ENCODE measurements at regions not wholly inside any gene's neighbourhood (a gene's known extent, or its start where the extent isn't known, plus 50 kb on each side); places are given as distances from the start of the nearest gene placed in this dataset.

DNA sequence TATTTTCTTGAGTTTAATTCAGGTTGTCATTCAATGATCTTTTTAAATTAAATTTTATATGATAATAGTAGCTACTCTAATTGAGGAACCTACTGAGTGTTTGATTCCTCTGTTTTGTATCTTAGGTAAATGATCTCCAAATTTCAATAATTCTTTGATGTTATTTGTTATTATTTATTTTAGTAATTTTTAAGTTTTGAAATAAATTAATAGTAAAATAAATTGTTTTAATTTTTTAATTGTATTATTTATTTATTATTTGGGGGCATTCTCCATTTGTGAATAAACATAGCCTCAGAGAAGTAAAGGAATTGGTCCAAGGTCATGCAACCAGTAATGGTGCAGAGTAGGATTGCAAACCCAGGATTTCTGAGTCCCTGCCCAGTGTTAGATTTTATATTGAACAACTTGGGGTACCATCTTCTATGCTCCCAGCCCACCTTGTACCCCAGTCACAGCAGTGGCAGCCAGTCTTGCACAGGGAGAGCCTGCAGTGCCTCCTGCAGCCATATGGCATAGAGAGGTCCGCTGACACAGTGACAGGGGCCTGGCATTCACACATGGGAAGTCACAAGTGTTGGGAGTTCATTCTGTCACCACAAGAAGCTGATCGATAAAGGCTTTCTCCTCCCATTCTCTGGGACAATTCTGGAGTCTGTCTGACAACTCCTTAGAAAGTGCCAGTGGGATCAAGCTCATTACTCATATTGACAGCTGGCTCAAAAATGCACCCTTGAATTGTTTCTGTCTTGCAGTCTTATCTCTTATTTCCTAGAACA, 110.0 kb upstream of the ETAA1 start:
- TF ChIP-seq YY1 (IDR thresholded peaks at IDR 0.05; ENCODE audit: low read depth): no peak
- no peak for TF ChIP-seq FOXM1 (IDR thresholded peaks at IDR 0.05; ENCODE audit: borderline replicate concordance, low read depth)
- TF ChIP-seq ZBTB7A (IDR thresholded peaks at IDR 0.05; ENCODE audit: low read depth): no peak
- TF ChIP-seq CREB1 (IDR thresholded peaks at IDR 0.05; ENCODE audit: low read depth): no peak
- TF ChIP-seq RAD21 (IDR thresholded peaks at IDR 0.05; ENCODE audit: low read depth): no peak
- TF ChIP-seq, protein P1, sequence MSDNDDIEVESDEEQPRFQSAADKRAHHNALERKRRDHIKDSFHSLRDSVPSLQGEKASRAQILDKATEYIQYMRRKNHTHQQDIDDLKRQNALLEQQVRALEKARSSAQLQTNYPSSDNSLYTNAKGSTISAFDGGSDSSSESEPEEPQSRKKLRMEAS (IDR thresholded peaks at IDR 0.05): no peak
- TF ChIP-seq TEAD4 (IDR thresholded peaks at IDR 0.05): no peak
- TF ChIP-seq TAF1 (IDR thresholded peaks at IDR 0.05; ENCODE audit: low read depth): no peak
- TF ChIP-seq, protein P2, sequence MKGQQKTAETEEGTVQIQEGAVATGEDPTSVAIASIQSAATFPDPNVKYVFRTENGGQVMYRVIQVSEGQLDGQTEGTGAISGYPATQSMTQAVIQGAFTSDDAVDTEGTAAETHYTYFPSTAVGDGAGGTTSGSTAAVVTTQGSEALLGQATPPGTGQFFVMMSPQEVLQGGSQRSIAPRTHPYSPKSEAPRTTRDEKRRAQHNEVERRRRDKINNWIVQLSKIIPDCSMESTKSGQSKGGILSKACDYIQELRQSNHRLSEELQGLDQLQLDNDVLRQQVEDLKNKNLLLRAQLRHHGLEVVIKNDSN (IDR thresholded peaks at IDR 0.05): no peak
- TF ChIP-seq CEBPB (IDR thresholded peaks at IDR 0.05): no peak
- no peak for TF ChIP-seq TCF12 (IDR thresholded peaks at IDR 0.05; ENCODE audit: low read depth)
- TF ChIP-seq EP300 (IDR thresholded peaks at IDR 0.05; ENCODE audit: borderline replicate concordance): no peak
- TF ChIP-seq NFIC (IDR thresholded peaks at IDR 0.05): no peak
- TF ChIP-seq EGR1 (IDR thresholded peaks at IDR 0.05): no peak
- TF ChIP-seq, protein P3, sequence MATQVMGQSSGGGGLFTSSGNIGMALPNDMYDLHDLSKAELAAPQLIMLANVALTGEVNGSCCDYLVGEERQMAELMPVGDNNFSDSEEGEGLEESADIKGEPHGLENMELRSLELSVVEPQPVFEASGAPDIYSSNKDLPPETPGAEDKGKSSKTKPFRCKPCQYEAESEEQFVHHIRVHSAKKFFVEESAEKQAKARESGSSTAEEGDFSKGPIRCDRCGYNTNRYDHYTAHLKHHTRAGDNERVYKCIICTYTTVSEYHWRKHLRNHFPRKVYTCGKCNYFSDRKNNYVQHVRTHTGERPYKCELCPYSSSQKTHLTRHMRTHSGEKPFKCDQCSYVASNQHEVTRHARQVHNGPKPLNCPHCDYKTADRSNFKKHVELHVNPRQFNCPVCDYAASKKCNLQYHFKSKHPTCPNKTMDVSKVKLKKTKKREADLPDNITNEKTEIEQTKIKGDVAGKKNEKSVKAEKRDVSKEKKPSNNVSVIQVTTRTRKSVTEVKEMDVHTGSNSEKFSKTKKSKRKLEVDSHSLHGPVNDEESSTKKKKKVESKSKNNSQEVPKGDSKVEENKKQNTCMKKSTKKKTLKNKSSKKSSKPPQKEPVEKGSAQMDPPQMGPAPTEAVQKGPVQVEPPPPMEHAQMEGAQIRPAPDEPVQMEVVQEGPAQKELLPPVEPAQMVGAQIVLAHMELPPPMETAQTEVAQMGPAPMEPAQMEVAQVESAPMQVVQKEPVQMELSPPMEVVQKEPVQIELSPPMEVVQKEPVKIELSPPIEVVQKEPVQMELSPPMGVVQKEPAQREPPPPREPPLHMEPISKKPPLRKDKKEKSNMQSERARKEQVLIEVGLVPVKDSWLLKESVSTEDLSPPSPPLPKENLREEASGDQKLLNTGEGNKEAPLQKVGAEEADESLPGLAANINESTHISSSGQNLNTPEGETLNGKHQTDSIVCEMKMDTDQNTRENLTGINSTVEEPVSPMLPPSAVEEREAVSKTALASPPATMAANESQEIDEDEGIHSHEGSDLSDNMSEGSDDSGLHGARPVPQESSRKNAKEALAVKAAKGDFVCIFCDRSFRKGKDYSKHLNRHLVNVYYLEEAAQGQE (IDR thresholded peaks at IDR 0.05; ENCODE audit: low read depth): no peak

GRCh38 chr2:67289271-67289670, 107.9 kb upstream of the ETAA1 start:
- no peak for TF ChIP-seq ZBTB7A (IDR thresholded peaks at IDR 0.05; ENCODE audit: low read depth)
- TF ChIP-seq RAD21 (IDR thresholded peaks at IDR 0.05; ENCODE audit: low read depth): no peak
- no peak for TF ChIP-seq EGR1 (IDR thresholded peaks at IDR 0.05)
- TF ChIP-seq NFIC (IDR thresholded peaks at IDR 0.05): no peak
- no peak for TF ChIP-seq EP300 (IDR thresholded peaks at IDR 0.05; ENCODE audit: borderline replicate concordance)
- no peak for TF ChIP-seq YY1 (IDR thresholded peaks at IDR 0.05; ENCODE audit: low read depth)
- TF ChIP-seq TAF1 (IDR thresholded peaks at IDR 0.05; ENCODE audit: low read depth): no peak
- no peak for TF ChIP-seq CEBPB (IDR thresholded peaks at IDR 0.05)
- no peak for TF ChIP-seq FOXM1 (IDR thresholded peaks at IDR 0.05; ENCODE audit: borderline replicate concordance, low read depth)
- TF ChIP-seq, protein P3 (IDR thresholded peaks at IDR 0.05; ENCODE audit: low read depth): no peak
- TF ChIP-seq, protein P2 (IDR thresholded peaks at IDR 0.05): no peak
- TF ChIP-seq, protein P1 (IDR thresholded peaks at IDR 0.05): no peak
- TF ChIP-seq TCF12 (IDR thresholded peaks at IDR 0.05; ENCODE audit: low read depth): no peak
- no peak for TF ChIP-seq TEAD4 (IDR thresholded peaks at IDR 0.05)
- no peak for TF ChIP-seq CREB1 (IDR thresholded peaks at IDR 0.05; ENCODE audit: low read depth)

DNA sequence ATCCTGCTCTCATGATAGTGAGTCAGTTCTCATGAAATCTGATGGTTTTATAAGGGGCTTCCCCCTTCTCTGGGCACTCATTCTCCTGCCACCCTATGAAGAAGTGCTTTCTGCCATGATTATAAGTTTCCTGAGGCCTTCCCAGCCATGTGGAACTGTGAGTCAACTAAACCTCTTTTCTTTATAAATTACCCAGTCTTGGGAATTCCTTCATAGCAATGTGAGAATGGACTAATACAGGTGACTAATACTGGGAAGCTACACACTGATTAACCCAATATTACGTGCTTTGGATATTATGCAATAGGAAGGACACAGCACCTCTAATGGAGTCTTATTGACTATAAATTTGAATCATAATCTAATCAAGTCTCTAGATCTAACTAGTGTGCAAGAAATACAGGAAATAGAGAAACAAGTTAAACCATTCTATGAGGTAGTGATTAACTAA, 107.2 kb upstream of the ETAA1 start:
- TF ChIP-seq TCF12 (IDR thresholded peaks at IDR 0.05; ENCODE audit: low read depth) (peak; percentile 35; the same call in 1 of the 2 replicates), FOXM1 (IDR thresholded peaks at IDR 0.05; ENCODE audit: borderline replicate concordance, low read depth) (peak; percentile 57; the same call in 1 of the 2 replicates), YY1 (IDR thresholded peaks at IDR 0.05; ENCODE audit: low read depth) (no peak), CEBPB (IDR thresholded peaks at IDR 0.05) (peak; percentile 80), EP300 (IDR thresholded peaks at IDR 0.05; ENCODE audit: borderline replicate concordance) (peak; percentile 44; the same call in 1 of the 2 replicates), CREB1 (IDR thresholded peaks at IDR 0.05; ENCODE audit: low read depth) (no peak), TAF1 (IDR thresholded peaks at IDR 0.05; ENCODE audit: low read depth) (no peak), TEAD4 (IDR thresholded peaks at IDR 0.05) (peak; percentile 47)
- TF ChIP-seq, protein P1 (IDR thresholded peaks at IDR 0.05): 0 out of 2 replicates have a peak, but pooled peaks have one; percentile 20
- TF ChIP-seq, protein P2 (IDR thresholded peaks at IDR 0.05): no peak

DNA sequence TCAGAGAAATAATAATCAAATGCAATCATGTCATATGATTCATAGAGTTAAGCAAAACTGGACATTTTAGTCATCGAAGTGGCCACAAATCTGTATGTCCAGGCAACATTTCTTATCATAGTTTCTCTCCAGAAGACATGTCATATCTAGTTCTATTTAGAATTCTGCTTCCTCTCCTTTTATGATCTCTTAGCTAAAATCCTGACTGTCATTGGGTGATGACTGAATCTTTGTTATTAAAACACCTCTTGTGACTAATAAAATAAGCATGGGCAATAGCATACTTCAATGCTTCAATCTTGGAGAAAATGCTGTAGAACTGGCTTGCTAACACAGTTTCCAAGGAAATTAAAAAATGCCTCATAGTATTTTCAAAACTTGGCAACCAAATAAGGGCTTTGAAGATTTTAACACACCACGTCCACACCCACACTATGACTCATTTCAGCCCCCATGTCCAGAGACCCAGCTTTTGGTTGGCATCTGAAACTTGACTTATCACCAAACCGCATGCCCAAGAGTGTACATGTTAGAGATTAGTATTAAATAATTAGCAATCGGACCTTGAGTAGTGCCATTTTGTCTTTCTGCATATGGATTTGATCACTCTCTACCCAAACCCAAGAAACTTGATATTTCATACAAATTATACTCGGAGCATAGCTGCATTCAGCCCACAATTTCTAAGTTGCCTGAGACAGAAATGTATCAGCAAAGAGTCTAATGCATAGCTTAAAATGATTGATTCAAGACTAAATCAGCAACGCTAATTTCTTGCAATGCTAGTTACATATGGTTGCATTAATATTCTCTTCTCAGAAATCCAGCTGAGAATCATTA, 106.5 kb upstream of the ETAA1 start:
- TF ChIP-seq, protein P3 (IDR thresholded peaks at IDR 0.05; ENCODE audit: low read depth): no peak
- TF ChIP-seq NFIC (IDR thresholded peaks at IDR 0.05) (peak; percentile 59), EGR1 (IDR thresholded peaks at IDR 0.05) (no peak), RAD21 (IDR thresholded peaks at IDR 0.05; ENCODE audit: low read depth) (no peak), TAF1 (IDR thresholded peaks at IDR 0.05; ENCODE audit: low read depth) (no peak), FOXM1 (IDR thresholded peaks at IDR 0.05; ENCODE audit: borderline replicate concordance, low read depth) (peak; percentile 82), TCF12 (IDR thresholded peaks at IDR 0.05; ENCODE audit: low read depth) (peak; percentile 57; the same call in 1 of the 2 replicates), EP300 (IDR thresholded peaks at IDR 0.05; ENCODE audit: borderline replicate concordance) (peak; percentile 28; the same call in 1 of the 2 replicates), CEBPB (IDR thresholded peaks at IDR 0.05) (no peak), YY1 (IDR thresholded peaks at IDR 0.05; ENCODE audit: low read depth) (no peak), ZBTB7A (IDR thresholded peaks at IDR 0.05; ENCODE audit: low read depth) (no peak), TEAD4 (IDR thresholded peaks at IDR 0.05) (peak; percentile 61; the same call in 1 of the 2 replicates), CREB1 (IDR thresholded peaks at IDR 0.05; ENCODE audit: low read depth) (no peak)
- TF ChIP-seq, protein P2 (IDR thresholded peaks at IDR 0.05): no peak
- TF ChIP-seq, protein P1 (IDR thresholded peaks at IDR 0.05): no peak

Measured in Ishikawa (cell line).